ENCODE measurements at regions not wholly inside any gene's neighbourhood (a gene's known extent, or its start where the extent isn't known, plus 50 kb on each side); places are given as distances from the start of the nearest gene placed in this dataset.

DNA sequence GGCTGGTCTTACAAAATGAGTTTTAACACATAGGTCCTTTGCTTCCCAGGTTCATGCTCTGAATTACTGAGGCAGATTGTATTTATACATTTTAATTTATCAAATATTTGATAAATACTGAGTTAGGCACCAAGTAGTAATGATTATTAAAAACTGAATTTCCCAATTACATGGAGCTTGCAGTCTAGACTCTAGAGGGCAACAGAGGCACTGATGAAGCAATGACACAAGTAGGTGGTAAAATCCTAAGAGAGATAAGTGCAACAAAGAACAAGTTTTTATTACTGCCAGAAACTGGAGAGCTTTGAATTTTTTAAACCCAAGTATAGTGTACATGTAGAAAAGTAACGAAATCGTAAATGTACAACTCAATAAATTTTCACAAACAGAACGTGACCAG lies 406.2 kb upstream of the RARB start:
- DNase-seq (ENCODE audit: low spot score) (peak; percentile 15), ATAC-seq (no peak; the same call in 2 of the 3 replicates)
- no peaks in the 10 kb centered on the region for H3K9me2 ChIP-seq (ENCODE audit: insufficient read depth)
- no peaks in the 10 kb centered on the region for H3K27me3 ChIP-seq (ENCODE audit: insufficient read depth)
- H3K79me2 ChIP-seq (replicated peaks; ENCODE audit: insufficient read depth): no peaks in the 10 kb centered on the region
- no peak for TF ChIP-seq ZNF114 (CRISPR knock-in tag; IDR thresholded peaks at IDR 0.05)
- TF ChIP-seq, protein P1, sequence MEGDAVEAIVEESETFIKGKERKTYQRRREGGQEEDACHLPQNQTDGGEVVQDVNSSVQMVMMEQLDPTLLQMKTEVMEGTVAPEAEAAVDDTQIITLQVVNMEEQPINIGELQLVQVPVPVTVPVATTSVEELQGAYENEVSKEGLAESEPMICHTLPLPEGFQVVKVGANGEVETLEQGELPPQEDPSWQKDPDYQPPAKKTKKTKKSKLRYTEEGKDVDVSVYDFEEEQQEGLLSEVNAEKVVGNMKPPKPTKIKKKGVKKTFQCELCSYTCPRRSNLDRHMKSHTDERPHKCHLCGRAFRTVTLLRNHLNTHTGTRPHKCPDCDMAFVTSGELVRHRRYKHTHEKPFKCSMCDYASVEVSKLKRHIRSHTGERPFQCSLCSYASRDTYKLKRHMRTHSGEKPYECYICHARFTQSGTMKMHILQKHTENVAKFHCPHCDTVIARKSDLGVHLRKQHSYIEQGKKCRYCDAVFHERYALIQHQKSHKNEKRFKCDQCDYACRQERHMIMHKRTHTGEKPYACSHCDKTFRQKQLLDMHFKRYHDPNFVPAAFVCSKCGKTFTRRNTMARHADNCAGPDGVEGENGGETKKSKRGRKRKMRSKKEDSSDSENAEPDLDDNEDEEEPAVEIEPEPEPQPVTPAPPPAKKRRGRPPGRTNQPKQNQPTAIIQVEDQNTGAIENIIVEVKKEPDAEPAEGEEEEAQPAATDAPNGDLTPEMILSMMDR (conservative IDR thresholded peaks at IDR 0.05; ENCODE audit: low read depth in 2 of 2): peak; percentile 63
- Mint-ChIP-seq H3K9me3 (no peaks in the 10 kb centered on the region), H3K27ac (no peak overlapping the region), H3K36me3 (ENCODE audit: low read depth) (no peaks in the 10 kb centered on the region), H3K27me3 (ENCODE audit: insufficient read depth, low read depth, poor library complexity) (no peaks in the 10 kb centered on the region), H3K4me3 (no peak overlapping the region), H3K4me1 (no peaks in the 10 kb centered on the region)
- H3K27ac ChIP-seq (ENCODE audit: low read depth): no peak overlapping the region
- no peaks in the 10 kb centered on the region for H3K36me3 ChIP-seq (ENCODE audit: insufficient read depth)
- H2AFZ ChIP-seq: no peak overlapping the region
- H3F3A ChIP-seq (replicated peaks; ENCODE audit: low read depth): no peaks in the 10 kb centered on the region
- no peaks in the 10 kb centered on the region for H3K4me1 ChIP-seq (ENCODE audit: insufficient read depth)
- H4K20me1 ChIP-seq (replicated peaks; ENCODE audit: insufficient read depth): no peaks in the 10 kb centered on the region
- H3K4me2 ChIP-seq: no peak overlapping the region
- H3K4me3 ChIP-seq: no peak overlapping the region

DNA sequence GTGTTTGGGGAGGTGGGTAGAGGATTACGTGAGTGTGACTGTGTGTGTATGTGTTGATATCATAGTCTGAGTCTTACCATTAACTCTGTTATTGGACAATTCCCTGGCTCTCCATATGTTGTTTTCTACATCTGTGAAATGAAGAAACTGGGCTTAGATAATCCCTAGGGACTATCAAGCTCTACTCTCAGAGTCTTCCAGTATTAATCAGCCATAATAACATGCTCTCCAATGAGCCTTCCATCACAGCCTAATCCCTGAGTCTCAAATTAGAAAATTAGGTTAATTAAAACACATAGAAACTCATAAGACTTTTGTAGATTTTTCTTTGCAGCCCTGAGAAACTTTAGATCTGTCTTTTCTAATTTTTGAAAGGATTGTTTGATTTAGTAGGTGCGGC lies 404.2 kb upstream of the RARB start:
- Histone ChIP-seq H3F3A (replicated peaks; ENCODE audit: low read depth) (no peaks in the 10 kb centered on the region), H3K79me2 (replicated peaks; ENCODE audit: insufficient read depth) (no peaks in the 10 kb centered on the region), H3K4me1 (ENCODE audit: insufficient read depth) (no peaks in the 10 kb centered on the region), H3K4me3 (no peak overlapping the region), H3K27me3 (ENCODE audit: insufficient read depth) (no peaks in the 10 kb centered on the region), H3K27ac (ENCODE audit: low read depth) (no peak overlapping the region), H3K36me3 (ENCODE audit: insufficient read depth) (no peaks in the 10 kb centered on the region), H4K20me1 (replicated peaks; ENCODE audit: insufficient read depth) (no peaks in the 10 kb centered on the region), H3K4me2 (no peak overlapping the region), H2AFZ (no peak overlapping the region), H3K9me2 (ENCODE audit: insufficient read depth) (no peaks in the 10 kb centered on the region)
- H3K4me1 Mint-ChIP-seq: no peaks in the 10 kb centered on the region
- TF ChIP-seq POLR2AphosphoS5 (IDR thresholded peaks at IDR 0.05; ENCODE audit: low read depth): no peak
- no peak for TF ChIP-seq EZH2 (IDR thresholded peaks at IDR 0.05; ENCODE audit: low read depth, unreplicated experiment)
- no peak for TF ChIP-seq ZNF331 (CRISPR knock-in tag; IDR thresholded peaks at IDR 0.05; ENCODE audit: low read depth)
- TF ChIP-seq, protein P2, sequence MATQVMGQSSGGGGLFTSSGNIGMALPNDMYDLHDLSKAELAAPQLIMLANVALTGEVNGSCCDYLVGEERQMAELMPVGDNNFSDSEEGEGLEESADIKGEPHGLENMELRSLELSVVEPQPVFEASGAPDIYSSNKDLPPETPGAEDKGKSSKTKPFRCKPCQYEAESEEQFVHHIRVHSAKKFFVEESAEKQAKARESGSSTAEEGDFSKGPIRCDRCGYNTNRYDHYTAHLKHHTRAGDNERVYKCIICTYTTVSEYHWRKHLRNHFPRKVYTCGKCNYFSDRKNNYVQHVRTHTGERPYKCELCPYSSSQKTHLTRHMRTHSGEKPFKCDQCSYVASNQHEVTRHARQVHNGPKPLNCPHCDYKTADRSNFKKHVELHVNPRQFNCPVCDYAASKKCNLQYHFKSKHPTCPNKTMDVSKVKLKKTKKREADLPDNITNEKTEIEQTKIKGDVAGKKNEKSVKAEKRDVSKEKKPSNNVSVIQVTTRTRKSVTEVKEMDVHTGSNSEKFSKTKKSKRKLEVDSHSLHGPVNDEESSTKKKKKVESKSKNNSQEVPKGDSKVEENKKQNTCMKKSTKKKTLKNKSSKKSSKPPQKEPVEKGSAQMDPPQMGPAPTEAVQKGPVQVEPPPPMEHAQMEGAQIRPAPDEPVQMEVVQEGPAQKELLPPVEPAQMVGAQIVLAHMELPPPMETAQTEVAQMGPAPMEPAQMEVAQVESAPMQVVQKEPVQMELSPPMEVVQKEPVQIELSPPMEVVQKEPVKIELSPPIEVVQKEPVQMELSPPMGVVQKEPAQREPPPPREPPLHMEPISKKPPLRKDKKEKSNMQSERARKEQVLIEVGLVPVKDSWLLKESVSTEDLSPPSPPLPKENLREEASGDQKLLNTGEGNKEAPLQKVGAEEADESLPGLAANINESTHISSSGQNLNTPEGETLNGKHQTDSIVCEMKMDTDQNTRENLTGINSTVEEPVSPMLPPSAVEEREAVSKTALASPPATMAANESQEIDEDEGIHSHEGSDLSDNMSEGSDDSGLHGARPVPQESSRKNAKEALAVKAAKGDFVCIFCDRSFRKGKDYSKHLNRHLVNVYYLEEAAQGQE (IDR thresholded peaks at IDR 0.05; ENCODE audit: unreplicated experiment): no peak
- ATAC-seq (no peak), DNase-seq (ENCODE audit: low spot score) (no peak)
- no peak overlapping the region for H3K4me3 Mint-ChIP-seq
- no peaks in the 10 kb centered on the region for H3K9me3 Mint-ChIP-seq
- no peaks in the 10 kb centered on the region for H3K36me3 Mint-ChIP-seq (ENCODE audit: low read depth)
- H3K27ac Mint-ChIP-seq: no peak overlapping the region
- no peaks in the 10 kb centered on the region for H3K27me3 Mint-ChIP-seq (ENCODE audit: insufficient read depth, low read depth, poor library complexity)
